CD4-positive, alpha-beta T cell treated with Interleukin-17A for 4 hours (primary cell): ENCODE measurements at regions not wholly inside any gene's neighbourhood (a gene's known extent, or its start where the extent isn't known, plus 50 kb on each side); places are given as distances from the start of the nearest gene placed in this dataset.

Source experiments
- DNase-seq: peaks from one replicate; pipeline ENCODE4 v3.0.0-alpha.2; 2020; ENCODE audit warnings: mixed read lengths

DNA sequence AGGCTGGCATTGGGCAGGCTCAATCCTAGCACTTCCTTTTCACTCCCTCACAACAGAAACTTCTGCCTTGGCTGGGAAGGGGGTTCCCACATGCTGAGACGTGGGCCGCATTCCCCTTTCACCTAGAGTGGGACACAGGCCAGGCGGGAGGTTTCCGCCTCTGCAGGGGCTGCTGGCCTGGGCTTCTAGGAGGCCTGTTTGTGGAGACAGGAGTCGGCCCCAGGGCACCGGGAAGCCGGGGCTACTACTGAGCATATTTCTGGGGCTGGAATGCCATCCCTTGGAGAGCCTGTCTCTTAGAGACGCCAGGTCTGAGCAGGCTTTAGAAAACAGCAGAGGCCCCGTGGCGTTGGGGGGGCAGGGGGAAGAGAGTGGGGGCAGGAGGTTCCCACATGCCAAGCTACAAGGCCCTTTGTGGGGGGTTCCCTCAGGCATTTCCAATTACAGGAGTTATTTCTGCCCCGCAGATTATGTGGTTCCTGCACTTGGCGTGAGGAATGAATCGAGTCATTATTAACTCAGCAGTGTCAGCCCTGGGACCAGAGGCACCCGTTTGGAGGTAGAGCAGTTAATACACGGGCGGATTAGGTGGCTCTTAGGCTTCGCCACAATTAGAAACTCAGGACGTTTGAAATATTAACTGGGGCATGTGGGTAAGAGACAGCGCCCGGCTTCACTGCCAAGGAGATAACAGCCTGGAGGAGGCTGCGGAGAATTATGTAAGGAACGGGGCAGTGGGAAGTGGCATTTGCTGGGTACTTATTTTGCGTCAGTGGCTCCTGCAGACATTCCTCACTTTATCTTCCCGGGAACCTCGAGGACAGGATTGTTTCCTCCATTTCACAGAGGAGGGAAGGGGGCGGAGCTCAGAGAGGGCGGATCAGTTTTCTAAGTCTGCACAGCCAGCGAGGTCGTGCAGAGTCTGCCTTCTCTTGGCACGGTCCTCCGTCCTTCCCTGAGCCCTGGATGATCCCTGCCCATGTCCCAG lies 162.5 kb downstream of the MAF start:
- DNase-seq: no peak

DNA sequence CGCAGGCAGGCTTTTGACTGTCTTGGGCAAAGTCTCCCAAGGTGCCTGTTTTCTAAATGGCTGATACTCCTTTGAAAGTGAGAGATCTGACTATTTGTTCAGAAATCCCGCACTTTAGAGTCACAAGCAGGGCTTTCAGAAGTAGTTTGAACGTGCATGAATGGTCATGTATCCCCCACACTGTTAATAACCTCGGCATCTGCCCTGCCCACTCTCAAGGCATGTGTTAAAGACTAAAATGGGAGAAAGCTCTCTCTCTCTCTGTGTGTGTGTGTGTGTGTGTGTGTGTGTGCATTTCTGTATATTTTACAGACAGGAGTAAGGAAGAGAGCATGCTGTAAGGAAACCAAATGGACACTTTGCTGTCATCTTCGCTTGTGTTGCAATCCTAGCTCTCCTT lies 163.7 kb downstream of the MAF start:
- DNase-seq: no peak

DNA sequence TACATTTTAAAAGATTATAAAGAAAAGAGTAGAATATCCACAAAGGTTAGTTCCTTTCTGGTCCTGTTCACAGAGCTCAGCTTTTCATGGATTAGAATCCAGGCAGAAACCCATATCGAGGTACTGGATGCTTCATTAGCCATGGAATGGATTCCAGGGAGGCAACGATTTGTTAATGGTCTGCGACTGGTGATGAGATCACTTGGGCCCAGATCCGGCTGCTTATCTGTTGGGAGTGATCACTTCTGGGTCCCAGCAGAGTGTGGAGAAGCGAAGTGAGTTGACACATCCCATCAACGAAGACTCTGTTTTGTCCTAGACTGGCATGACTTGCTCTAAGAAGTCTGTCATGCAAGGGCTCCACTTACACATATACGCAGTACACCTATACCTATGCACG lies 165.8 kb downstream of the MAF start:
- no peak for DNase-seq

DNA sequence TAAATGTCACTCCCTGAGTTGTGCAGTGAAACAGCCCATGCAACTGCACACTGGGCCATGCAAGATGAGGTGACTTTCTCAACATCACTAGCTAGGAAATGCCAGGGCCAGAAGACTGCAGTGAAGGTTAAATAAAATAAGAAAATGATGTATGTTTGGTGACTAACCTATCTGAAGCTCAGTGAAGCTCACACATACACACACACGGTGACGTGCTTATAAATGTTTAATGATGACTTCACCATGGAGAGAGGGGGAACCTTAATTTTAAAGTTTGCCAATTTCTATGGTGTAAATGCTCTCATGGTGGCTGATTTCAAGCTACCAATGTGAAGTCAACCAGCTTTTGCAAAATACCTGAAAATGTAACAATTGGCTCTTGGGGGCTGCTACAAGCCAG lies 166.4 kb downstream of the MAF start:
- DNase-seq: no peak

GRCh38 chr16:79431923-79432322 lies 168.6 kb downstream of the MAF start:
- no peak for DNase-seq

GRCh38 chr16:79430191-79430678 lies 170.3 kb downstream of the MAF start:
- DNase-seq: no peak

DNA sequence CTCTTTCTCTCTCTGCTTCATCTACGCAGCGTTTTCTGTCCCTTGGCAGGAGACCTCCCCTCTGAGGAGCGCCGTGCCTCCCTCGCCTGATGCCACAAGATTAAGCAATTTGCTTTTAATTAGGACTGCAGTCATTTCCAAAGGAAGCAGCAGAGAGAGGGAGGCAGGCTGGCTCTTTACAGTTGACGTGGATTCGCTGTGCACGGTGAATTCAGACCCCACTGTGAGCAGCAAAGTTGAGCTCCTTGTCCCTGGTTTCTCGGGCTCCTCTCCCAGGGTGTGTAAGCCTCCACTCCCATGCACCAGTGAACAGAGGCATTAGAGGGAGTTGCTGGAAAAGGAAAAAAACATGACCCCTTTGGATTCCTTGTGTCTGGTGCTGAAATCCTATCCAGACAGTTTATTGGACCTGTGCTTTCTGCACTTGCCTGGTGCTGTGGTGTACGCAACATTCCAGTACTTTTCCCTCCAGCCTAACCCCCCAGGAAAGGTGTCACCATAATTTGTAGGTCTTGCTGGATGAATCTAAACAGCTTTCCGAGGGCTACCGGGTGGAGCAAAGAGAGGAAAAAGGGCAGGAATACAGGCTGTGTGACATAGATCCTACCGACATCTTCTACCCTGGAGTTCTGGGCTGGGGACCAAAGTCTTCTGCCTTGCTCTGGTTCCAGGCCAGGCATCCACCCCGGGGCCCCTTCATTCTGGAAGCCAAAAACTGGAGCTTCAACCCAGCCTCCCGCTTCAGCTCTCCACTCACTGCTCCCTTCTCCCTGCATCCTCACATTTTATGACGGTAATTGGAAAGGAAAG lies 171.0 kb downstream of the MAF start:
- DNase-seq: no peak

GRCh38 chr16:79426663-79427062 lies 173.9 kb downstream of the MAF start:
- DNase-seq: no peak

GRCh38 chr16:79422064-79422463 lies 178.5 kb downstream of the MAF start:
- no peak for DNase-seq

DNA sequence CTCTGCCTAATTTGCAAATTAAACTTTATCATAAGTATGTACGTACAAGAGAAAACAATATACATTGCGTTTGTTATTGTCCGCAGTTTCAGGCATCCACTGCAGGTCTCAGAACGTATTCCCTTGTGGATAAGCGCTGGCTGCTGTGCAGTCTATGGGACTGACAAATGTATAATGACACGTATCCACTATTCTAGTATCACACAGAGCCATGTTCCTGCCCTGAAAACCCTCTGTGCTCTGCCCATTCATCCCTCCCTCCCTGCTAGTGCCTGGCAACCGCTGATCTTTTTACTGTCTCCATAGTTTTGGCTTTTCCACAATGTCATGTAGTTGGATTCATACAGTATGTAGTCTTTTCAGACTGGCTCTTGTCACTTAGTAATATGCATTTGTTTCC lies 179.4 kb downstream of the MAF start:
- DNase-seq: no peak

DNA sequence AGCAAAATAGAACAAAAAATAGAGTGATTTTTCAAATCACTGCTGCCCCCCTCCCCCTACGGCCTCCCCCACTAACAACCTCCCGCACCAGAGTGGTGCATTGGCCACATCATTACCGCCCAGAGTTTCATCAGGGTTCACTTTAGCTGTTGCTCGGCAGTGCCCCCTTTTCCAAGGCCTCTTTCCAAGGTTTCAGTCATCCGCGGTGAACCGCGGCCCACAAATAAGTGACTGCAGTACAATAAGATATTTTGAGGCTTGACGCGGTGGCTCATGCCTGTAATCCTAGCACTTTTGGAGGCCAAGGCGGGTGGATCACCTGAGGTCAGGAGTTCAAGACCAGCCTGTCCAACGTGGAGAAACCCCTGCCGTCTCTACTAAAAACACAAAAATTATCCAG lies 180.0 kb downstream of the MAF start:
- no peak for DNase-seq

DNA sequence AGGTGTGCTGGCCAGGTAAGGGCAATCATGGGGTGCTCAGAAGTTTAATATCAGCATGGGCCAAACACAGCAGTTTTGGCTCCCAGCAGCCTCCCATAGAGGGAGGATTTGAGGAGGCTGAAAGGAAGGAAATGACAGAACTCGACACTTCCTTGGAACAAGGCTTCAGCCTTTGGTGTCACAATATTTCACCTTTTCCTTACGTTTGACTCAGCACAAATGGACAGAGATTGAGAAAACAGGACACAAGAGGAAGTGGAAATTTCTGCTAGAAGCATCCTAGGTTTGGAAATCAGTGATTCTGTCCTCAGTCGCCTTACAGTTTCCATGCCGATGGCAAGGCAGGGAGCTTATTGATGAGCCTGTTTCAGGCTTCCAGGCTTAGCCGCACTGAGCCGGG lies 181.4 kb downstream of the MAF start:
- no peak for DNase-seq

DNA sequence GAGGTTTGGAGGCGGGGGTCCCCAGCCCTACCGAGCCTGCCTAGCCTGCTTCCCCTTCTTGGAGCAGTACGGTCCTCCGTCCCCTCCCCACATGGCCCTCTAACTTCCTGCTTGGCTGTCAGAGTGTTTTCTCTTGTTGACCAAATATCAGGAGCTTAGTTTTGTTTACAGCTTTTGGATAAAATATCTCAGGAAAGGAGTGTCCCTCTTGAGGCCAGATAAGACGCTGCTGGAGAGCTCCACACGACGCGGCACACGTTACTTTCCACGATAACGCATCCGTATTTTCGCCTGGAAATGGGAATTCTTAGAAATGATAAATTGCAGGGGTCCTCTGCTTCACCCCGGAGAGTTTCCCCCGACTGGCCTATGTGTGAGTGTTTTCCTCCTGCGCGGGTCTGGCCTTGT lies 182.9 kb downstream of the MAF start:
- DNase-seq: no peak

DNA sequence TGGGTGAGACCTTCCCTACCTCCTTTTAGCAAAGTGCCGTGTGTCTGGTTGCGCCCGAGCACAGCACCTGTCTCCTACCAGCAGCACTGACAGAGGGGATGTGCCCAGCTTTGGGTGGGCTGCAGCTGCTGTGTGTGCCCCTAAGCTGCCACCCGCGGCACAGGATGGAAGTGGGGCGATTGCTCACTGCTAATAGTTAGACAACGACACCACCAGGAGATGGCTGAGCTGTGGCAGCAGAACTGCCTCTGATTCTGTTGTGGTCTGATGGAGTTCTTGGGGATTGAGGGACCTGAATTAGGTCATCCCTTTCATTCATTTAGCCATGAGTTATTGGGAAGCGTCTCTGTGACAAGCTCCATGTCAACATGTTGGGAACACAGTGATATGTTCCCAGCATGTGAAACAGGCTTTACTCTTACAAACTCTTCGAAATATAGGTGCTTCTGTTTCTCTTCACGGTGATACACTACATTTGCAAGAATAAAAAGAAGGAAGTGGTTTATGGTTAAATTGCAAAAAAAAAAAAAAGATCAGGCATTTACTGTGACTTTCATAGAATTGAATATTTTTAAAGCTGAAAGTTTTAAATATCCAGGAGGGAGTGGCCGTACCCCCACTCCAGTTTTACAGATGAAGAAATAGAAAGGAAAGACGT lies 184.4 kb downstream of the MAF start:
- peak; percentile 29 for DNase-seq

DNA sequence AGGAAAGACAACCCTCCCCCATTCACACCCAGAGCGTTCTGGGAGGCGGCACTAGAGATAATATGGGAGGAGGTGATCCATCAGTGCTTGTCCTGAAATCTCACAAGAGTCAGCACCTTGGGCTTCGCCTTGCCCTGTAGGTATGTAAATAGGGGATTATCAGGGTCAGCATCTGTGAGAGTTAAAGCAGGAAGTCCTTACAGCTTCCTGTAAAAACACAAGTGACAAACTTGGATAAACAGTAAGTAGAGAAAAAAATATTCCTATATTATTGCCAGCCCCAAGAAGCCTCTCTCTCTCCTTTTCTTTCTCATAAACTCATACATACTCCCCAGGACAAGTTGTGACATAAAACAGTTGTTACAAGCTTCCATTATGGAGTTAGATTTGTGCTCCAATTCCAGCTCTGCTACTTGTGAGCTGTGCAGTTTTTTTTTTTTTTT lies 187.7 kb downstream of the MAF start:
- no peak for DNase-seq

DNA sequence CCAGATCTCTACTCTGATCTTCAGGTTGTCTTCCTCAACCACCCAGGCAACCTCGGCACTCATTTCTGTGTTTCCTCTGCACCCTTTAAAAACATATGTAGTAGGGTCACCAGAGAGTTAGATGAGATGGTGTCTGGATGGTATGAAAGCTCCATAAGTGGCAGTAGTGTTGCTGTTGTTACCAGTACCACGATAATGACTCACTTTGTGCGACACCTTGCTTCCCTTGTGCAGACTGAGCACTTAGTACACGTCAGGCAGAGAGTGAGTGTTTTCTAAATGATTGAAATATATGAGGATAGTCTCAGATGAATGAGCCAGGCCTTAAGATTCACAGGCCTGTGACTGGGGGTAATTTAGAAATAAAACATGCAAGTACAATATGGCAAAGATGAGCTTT lies 188.7 kb downstream of the MAF start:
- DNase-seq: no peak

DNA sequence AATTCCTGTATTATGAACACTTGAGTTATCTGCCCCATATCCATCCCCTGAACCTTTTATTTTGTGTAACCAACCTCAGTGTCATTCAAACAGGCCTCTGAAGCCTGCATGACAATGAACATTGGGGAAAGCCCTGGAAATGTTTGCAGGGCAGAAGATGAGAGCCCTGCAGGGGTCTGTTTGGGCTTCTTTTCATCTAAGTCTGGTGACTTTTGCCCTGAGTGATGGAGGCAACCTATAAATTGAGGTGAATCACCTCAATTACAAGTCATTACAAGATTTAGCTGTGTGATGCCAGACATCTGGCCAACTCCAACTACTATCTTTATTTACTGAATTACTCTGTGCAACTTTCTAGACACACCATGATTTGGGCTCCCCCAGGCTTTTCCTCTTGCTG lies 189.2 kb downstream of the MAF start:
- no peak for DNase-seq

DNA sequence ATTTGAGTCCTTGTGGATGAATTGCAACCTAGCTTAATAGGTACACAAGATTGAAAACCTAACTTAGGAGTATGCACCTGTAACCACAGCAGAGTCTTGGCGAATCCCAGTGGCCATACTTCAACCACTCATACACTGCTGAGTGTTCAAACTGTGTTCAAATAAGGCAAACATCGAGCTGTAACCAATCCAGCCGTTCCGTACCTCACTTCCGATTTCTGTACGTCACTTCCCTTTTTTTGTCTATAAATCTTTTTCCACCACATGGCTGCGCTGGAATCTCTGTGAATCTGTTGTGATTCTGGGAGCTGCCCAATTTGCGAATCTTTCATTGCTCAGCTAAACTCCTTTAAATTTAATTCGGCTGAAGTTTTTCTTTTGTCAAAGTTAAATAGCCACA lies 190.6 kb downstream of the MAF start:
- no peak for DNase-seq

DNA sequence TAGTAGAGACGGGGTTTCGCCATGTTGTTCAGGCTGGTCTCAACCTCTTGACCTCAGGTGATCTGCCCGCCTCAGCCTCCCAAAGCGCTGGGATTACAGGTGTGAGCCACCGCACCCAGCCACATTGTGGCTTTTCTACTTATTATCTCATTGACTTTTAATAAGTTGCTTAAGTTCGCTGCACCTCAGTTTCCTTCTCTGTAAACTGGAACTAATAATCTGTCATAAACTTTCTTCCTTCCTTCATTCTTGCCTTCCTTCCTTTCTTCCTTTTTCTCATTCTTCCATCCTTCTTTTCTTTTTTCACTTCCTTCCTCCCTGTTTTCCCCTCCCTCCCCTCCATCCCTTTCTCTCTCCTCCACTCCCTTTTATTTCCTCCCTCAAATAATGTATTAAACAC lies 192.2 kb downstream of the MAF start:
- no peak for DNase-seq

DNA sequence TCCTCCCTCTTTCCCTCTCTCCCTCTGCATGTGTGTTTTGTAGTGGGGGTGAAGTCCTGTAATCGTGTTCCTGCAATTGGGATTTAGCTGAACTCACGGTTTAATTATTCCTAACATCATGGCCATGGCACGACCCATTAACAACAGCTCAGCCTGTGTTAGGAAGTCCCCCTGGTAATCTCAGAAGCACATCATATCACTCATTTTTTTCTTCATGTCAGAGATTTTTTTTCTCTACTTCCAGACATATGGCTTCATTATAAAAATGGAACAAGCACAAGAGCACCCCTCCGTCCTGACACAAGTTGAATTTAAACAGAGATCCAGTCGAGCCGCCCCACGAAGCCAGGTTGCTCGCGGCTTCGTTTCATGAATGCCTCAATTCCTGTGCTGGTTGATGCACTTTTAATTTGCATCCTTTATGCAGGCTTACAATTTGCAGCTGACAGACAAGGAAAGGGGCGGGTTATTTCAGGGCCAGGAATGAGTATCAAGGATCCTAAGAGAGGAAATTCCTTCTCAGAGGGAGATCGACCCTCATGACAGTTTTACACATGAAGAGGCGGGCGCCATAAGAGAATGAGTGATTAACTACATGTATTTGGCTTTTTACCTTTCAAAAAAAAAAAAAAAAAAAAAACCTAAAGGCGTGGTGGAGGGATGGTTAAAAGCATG lies 192.9 kb downstream of the MAF start:
- no peak for DNase-seq

GRCh38 chr16:79407005-79407404 lies 193.5 kb downstream of the MAF start:
- DNase-seq: no peak

GRCh38 chr16:79404571-79404970 lies 196.0 kb downstream of the MAF start:
- DNase-seq: no peak

- DNase-seq: no peak
Measured at GRCh38 chr16:79403534-79403933, 197.0 kb downstream of the MAF start.
